Colonic mucosa (tissue), 4 donors: ENCODE measurements at regions not wholly inside any gene's neighbourhood (a gene's known extent, or its start where the extent isn't known, plus 50 kb on each side); places are given as distances from the start of the nearest gene placed in this dataset.
"Not testable (repeated sequence)": the region's sequence is repeated elsewhere in the genome, so short reads cannot be mapped to it uniquely, and the experiment has no call there.

Source experiments
- DNase-seq: peaks from one replicate; pipeline ENCODE4 v3.0.0-alpha.2; 2020
- H3K27ac ChIP-seq: fragments of 200-600 bp; one replicate; pipeline ENCODE4 v1.8.0; 2021
- H3K27me3 ChIP-seq: fragments of 200-600 bp; one replicate; pipeline ENCODE4 v1.8.0; 2021
- H3K36me3 ChIP-seq: fragments of 200-600 bp; one replicate; pipeline ENCODE4 v1.8.0; 2021
- H3K4me1 ChIP-seq: fragments of 200-600 bp; one replicate; pipeline ENCODE4 v1.8.0; 2021; ENCODE audit warnings: mild to moderate bottlenecking
- H3K4me3 ChIP-seq: fragments of 200-600 bp; one replicate; pipeline ENCODE4 v1.8.0; 2021
- H3K9ac ChIP-seq, 2 donors: one replicate each; pipeline ENCODE4 v1.7.0; 2013; ENCODE audit warnings: control low read depth in 2 of 2, low read depth in 2 of 2, low read length in 2 of 2
- H3K9me3 ChIP-seq: fragments of 200-600 bp; one replicate; pipeline ENCODE4 v1.8.0; 2021
- CTCF ChIP-seq: fragments of 200-600 bp; IDR thresholded peaks from one replicate; pipeline ENCODE4 v1.8.0; 2022; ENCODE audit warnings: antibody characterized with exemption, mild to moderate bottlenecking
- intact Hi-C: fragments of 100-400 bp; cut with DNase I; formaldehyde crosslinking; loops from one replicate; pipeline ENCODE4 v1.14.1; 2022
- donor health status: healthy.
- donor health status: DM: no; HTN: no; CAD: no.
- donor health status: DM: no; HTN: no; CAD: no.

- no peaks in the 10 kb centered on the region for H3K4me1 ChIP-seq
- intact Hi-C loops, result no loop called here
- no peaks in the 10 kb centered on the region for H3K36me3 ChIP-seq
- no peaks in the 10 kb centered on the region for H3K9me3 ChIP-seq
- no peak overlapping the region for H3K4me3 ChIP-seq
- TF ChIP-seq CTCF, result no peak
- H3K9ac ChIP-seq, result no peak overlapping the region
- DNase-seq, result no peak
- H3K27ac ChIP-seq, result no peak overlapping the region
- no peaks in the 10 kb centered on the region for H3K27me3 ChIP-seq
Measured at GRCh38 chr19:41511628-41512027, 64.3 kb upstream of the CEACAM21 start.

- no peak overlapping the region for H3K27ac ChIP-seq
- no peaks in the 10 kb centered on the region for H3K9me3 ChIP-seq
- no peak for DNase-seq
- intact Hi-C loops, result no loop called here
- no peaks in the 10 kb centered on the region for H3K36me3 ChIP-seq
- H3K9ac ChIP-seq, result no peak overlapping the region
- no peak overlapping the region for H3K4me3 ChIP-seq
- H3K27me3 ChIP-seq, result no peaks in the 10 kb centered on the region
- H3K4me1 ChIP-seq, result no peaks in the 10 kb centered on the region
- TF ChIP-seq CTCF, result no peak
Measured at GRCh38 chr19:41515015-41515652, 60.8 kb upstream of the CEACAM21 start.

GRCh38 chr19:41516292-41517171, 59.4 kb upstream of the CEACAM21 start:
- intact Hi-C loops, H3K4me1 ChIP-seq, H3K27me3 ChIP-seq, DNase-seq, H3K9me3 ChIP-seq, H3K27ac ChIP-seq, H3K36me3 ChIP-seq, H3K4me3 ChIP-seq, H3K9ac ChIP-seq: not testable (repeated sequence)

- Histone ChIP-seq H3K4me1 (no peaks in the 10 kb centered on the region), H3K9me3 (no peaks in the 10 kb centered on the region), H3K36me3 (no peaks in the 10 kb centered on the region), H3K4me3 (no peak overlapping the region), H3K27ac (no peak overlapping the region), H3K9ac (no peak overlapping the region), H3K27me3 (peaks cover 13% of the 10 kb centered on the region)
- TF ChIP-seq CTCF, result no peak
- intact Hi-C loops, result no loop called here
- DNase-seq, result no peak
Measured at GRCh38 chr19:41518141-41518540, 57.8 kb upstream of the CEACAM21 start.

- DNase-seq, H3K9me3 ChIP-seq, intact Hi-C loops, H3K9ac ChIP-seq, H3K36me3 ChIP-seq, H3K4me1 ChIP-seq: not testable (repeated sequence)
- peak overlapping the region; percentile 24 for H3K27ac ChIP-seq
- H3K27me3 ChIP-seq, result peaks cover 22% of the 10 kb centered on the region
- H3K4me3 ChIP-seq, result peak overlapping the region; percentile 18
Measured at GRCh38 chr19:41521138-41521930, 54.6 kb upstream of the CEACAM21 start.

- H3K27me3 ChIP-seq, result peaks cover 22% of the 10 kb centered on the region
- H3K4me1 ChIP-seq, result no peaks in the 10 kb centered on the region
- H3K4me3 ChIP-seq, result peak overlapping the region; percentile 18
- no peaks in the 10 kb centered on the region for H3K9me3 ChIP-seq
- peak overlapping the region; percentile 24 for H3K27ac ChIP-seq
- no peaks in the 10 kb centered on the region for H3K36me3 ChIP-seq
- peak overlapping the region in 1 of 2 donors; percentile 64 for H3K9ac ChIP-seq
- intact Hi-C loops, result no loop called here
- no peak for TF ChIP-seq CTCF
- DNase-seq, result no peak
Measured at GRCh38 chr19:41521931-41522555, 53.9 kb upstream of the CEACAM21 start.
